SH-SY5Y (cell line): ENCODE measurements at regions not wholly inside any gene's neighbourhood (a gene's known extent, or its start where the extent isn't known, plus 50 kb on each side); places are given as distances from the start of the nearest gene placed in this dataset.

ENCODE experiments used
- GATA2 ChIP-seq: IDR thresholded peaks from 2 replicates; pipeline ENCODE4 v1.6.1; 2011; ENCODE audit warnings: mild to moderate bottlenecking, low read depth, low read length
- GATA3 ChIP-seq: IDR thresholded peaks from 2 replicates; pipeline ENCODE4 v1.6.1; 2011; ENCODE audit warnings: low read depth, mild to moderate bottlenecking, low read length, moderate library complexity

DNA sequence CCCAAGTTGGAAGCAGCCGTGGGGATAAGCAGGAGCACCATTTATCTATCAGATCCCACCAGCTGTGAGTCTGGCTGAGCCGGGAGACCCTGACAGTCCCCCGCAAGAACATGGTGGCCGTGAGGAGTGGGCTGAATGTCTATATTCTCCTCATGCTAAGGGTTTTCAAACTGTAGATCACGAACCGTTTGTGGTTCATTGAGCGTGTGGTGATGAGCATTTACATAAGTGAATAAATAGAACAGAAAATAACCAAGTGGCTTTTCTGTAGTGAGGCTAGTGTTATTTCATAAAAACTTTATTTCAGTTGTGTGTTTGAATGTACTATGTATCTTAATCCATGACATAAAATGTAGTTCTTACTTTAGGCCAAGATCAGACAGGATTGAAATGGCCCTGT, 190.2 kb upstream of the APCDD1 start:
- TF ChIP-seq GATA3 (no peak), GATA2 (no peak)

GRCh38 chr18:10265560-10266333, 188.7 kb upstream of the APCDD1 start:
- TF ChIP-seq GATA3 = no peak
- no peak for TF ChIP-seq GATA2

DNA sequence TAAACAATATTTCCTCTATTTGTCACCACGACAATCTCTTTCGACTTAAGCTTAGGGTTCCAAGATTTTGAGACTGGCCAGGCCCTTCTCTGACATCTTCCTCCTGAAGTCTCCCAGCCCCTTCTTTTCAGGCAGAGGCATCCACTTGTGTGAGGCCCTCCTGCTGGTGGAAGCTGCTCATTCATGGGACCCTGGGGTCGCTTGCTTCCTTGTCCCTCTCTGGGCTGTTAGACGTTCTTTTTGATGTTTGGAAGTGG, 188.2 kb upstream of the APCDD1 start:
- TF ChIP-seq GATA2 = no peak
- no peak for TF ChIP-seq GATA3

DNA sequence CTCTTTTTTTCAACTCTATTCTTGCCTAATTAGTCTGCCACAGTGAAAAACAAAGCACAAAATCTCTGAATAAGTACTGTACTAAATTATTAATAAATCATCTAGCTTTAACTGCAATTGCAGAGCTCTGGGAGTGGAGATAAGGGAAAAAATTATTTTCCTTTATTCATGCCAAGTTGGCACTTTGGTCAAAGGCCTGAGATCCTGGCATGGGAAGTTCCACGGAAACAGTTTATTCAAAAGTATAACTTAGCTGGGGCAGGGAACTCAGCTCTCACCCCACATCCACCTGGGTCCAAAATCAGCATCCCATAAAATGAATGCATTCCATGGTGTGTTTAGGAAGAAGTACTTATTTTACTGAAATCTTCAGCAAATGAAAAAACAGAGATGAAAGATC, 185.2 kb upstream of the APCDD1 start:
- TF ChIP-seq GATA2 (no peak), GATA3 (no peak)

DNA sequence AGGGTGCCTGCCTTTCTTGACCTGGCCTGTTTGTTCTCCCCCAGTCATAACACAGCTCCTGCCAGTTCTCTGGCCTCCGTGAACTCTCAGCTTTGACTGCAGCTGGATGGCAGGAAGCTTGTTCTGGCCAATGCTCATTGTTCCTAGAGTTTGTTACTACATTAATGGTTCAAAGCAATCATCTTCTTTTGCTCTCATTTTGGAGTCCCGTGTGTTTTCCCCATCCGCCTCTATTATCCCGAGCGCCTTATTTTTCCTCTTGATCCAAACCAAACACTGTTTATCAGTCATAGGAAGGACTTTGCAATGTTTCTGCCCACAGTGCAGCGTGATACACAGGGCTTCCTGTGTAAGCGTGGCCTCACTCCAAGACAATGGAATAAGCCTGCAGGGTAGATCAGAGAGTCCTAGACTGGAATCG, 184.3 kb upstream of the APCDD1 start:
- no peak for TF ChIP-seq GATA3
- TF ChIP-seq GATA2 = no peak

DNA sequence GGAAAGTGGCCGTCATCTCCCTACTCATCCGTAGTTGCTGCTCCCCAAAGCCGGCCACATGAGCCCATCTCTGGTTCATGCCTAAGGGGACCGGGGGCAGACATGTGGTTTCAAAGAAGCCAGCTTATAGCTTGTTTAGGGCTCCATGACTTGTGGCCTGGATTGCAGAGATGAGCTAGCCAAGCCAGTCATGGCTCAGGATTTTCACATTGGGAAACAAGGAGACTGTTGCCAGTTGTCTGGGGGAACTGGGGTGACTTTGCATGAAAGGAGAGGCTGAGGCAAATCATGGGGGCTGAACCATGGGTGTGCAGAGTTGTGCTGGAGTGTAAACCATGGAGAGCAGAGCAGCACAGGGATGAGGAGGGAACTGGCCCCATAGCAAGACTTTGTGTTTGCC, 183.0 kb upstream of the APCDD1 start:
- TF ChIP-seq GATA2 = no peak
- TF ChIP-seq GATA3 = no peak

DNA sequence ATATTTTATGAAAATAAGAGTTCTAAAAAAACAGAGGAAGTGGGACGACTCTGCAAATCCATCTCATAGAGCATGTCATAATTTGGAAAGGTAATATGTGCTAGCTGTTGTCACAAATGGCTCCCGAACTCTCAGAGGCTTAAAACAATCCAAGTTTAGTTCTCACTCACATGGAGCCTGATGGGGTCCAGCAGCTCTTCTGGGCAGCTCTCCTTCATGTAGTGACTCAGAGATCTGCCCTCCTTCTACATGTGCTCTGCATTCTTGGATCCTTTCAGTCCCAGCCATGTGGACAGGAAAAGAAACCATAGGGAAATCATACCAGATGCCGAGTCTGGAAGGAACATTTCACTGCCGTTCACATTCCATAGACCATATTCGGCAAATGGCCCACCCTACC, 180.1 kb upstream of the APCDD1 start:
- TF ChIP-seq GATA3 = no peak
- TF ChIP-seq GATA2 = no peak

GRCh38 chr18:10275486-10275885, 178.9 kb upstream of the APCDD1 start:
- TF ChIP-seq GATA3 = no peak
- no peak for TF ChIP-seq GATA2

DNA sequence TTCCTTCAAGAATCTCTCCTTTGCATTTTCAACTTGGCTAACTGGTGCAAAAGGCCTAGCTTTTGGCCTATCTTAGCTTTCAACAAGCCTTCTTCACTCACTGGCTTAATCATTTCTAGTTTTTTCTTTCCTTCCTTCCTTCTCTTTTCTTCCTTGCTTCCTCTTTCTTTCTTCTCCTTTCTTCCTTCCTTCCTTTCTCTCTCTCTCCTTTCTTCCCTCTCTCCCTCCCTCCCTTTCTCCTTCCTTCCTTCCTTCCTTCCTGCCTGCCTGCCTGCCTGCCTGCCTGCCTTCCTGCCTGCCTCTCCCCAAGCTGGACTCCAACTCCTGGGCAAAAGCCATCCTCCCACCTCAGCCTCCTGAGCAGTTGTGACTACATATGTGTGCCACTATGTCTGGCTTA, 176.2 kb upstream of the APCDD1 start:
- TF ChIP-seq GATA3 = no peak
- TF ChIP-seq GATA2 = no peak

GRCh38 chr18:10279471-10279870, 175.0 kb upstream of the APCDD1 start:
- TF ChIP-seq GATA2 (no peak), GATA3 (no peak)

DNA sequence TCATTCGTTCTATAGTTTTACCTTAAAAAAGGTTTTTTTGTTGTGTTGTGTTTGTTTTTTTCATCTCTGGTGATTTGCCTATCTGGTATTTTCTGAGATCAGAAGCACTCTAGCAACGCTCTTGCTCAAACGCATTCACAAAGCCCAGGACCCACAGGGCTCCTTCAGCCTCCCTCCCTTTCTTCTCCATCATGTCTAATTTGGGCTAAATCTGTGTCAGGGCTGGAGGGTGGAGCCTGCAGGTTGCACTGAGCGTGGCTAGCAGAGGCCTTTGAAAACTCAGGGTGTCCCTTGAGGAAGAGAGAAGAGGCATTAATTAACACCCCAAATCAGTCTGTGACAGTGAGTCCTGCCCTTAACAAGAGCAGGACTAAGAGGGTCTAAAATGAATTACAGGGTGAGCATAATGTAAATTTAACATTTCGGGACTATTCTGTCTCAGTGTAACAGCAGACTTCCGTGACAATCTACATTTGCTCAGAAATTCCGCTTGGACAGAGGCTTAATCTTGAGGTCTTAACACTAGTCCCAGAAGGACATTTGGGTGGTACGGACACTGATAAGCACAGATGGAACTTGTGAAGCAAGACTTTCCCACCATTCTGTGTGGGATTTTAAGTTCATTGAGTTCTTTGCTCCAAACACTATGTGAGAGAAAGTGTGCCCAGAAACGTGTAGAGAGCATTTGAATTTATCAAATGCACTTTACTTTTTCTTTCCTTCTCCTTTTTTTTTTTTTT, 174.4 kb upstream of the APCDD1 start:
- TF ChIP-seq GATA2 (no peak), GATA3 (no peak)

DNA sequence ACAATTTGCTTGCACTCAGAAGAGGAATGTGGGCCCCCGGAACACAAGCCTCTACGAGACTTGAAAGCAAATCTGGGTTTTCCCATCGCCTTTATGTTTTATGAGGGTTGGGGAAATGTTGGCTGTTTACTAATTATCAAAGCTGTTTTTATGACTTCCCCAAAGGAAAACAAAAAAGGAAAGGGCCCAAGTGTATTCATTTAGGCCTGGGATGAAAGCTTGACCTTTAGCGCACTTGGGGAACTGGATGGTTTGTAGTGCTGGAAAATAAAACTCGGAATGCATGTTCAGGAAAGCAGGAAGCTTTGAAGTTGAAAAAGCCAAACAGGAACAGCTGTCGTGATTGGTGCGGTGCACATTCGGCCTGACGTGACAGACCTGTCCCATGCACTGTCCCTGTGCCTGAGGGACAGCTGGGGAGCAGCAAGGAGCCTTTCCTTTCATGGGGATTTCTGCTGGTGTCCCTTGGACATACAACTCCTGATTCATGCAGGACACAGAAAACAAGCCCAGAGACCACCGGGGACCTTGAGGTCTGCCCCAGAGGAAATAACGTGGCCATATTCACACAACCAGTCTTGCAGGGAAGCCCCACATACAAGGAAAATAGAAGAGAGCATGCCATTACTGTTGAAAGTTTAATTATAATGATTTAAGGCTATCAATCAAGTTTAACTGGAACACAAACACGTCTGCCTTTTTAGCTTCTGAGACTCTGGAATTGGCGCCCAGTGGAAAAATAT, 169.7 kb upstream of the APCDD1 start:
- no peak for TF ChIP-seq GATA2
- TF ChIP-seq GATA3 = no peak

GRCh38 chr18:10285283-10285640, 169.2 kb upstream of the APCDD1 start:
- TF ChIP-seq GATA2 = no peak

GRCh38 chr18:10286580-10287150, 167.8 kb upstream of the APCDD1 start:
- TF ChIP-seq GATA2 (no peak), GATA3 (no peak)
